B cell (primary cell): ENCODE measurements at regions not wholly inside any gene's neighbourhood (a gene's known extent, or its start where the extent isn't known, plus 50 kb on each side); places are given as distances from the start of the nearest gene placed in this dataset.

Experiments
- CTCF ChIP-seq: fragments of 200-600 bp; IDR thresholded peaks from one replicate; pipeline ENCODE4 v1.8.0; 2022; ENCODE audit warnings: antibody characterized with exemption, mild to moderate bottlenecking
- EZH2 ChIP-seq: IDR thresholded peaks from 2 replicates; pipeline ENCODE4 v1.6.1; 2012; ENCODE audit warnings: borderline replicate concordance, low read depth, mild to moderate bottlenecking, moderate library complexity, low read length; ENCODE audit not compliant: insufficient read depth, poor library complexity, severe bottlenecking

GRCh38 chr5:18397891-18398290 lies 763.6 kb downstream of the TAF11L14 start:
- TF ChIP-seq CTCF = no peak
- no peak for TF ChIP-seq EZH2
